ENCODE measurements at regions not wholly inside any gene's neighbourhood (a gene's known extent, or its start where the extent isn't known, plus 50 kb on each side); places are given as distances from the start of the nearest gene placed in this dataset.

- no peak for DNase-seq (ENCODE audit: low read depth in 1 of 2, low spot score in 1 of 2)
Measured at GRCh38 chr12:94094700-94095099, 53.7 kb upstream of the PLXNC1 start.

GRCh38 chr12:94095618-94096017 lies 52.8 kb upstream of the PLXNC1 start:
- no peak for DNase-seq (ENCODE audit: low read depth in 1 of 2, low spot score in 1 of 2)

- no peak for DNase-seq (ENCODE audit: low read depth in 1 of 2, low spot score in 1 of 2)
Measured at GRCh38 chr12:94098466-94098865, 49.9 kb upstream of the PLXNC1 start.
